GM10248 (cell line): ENCODE measurements at regions not wholly inside any gene's neighbourhood (a gene's known extent, or its start where the extent isn't known, plus 50 kb on each side); places are given as distances from the start of the nearest gene placed in this dataset.

ENCODE experiments used
- CTCF ChIA-PET: fragments of 300-600 bp; sonication (Branson Sonifier 250); formaldehyde crosslinking; extraction: SDS; loops from one replicate; lab custom pipeline; 2021; ENCODE audit warnings: antibody characterized with exemption; lab: Yijun Ruan, JAX
- POLR2A ChIA-PET: fragments of 350-650 bp; sonication (Branson Sonifier 250); formaldehyde crosslinking; extraction: SDS; loops from one replicate; lab custom pipeline; 2020; ENCODE audit warnings: antibody characterized with exemption; lab: Yijun Ruan, JAX
- DNase-seq: peaks from one replicate; pipeline ENCODE4 v3.0.0; 2012; ENCODE audit errors: extremely low spot score
- TF ChIP-seq, protein P1 (sequence below): IDR thresholded peaks from 2 replicates; pipeline ENCODE4 v1.5.1; 2012; ENCODE audit warnings: mild to moderate bottlenecking, low read depth; ENCODE audit errors: extremely low read depth, missing control alignments, control extremely low read depth

DNA sequence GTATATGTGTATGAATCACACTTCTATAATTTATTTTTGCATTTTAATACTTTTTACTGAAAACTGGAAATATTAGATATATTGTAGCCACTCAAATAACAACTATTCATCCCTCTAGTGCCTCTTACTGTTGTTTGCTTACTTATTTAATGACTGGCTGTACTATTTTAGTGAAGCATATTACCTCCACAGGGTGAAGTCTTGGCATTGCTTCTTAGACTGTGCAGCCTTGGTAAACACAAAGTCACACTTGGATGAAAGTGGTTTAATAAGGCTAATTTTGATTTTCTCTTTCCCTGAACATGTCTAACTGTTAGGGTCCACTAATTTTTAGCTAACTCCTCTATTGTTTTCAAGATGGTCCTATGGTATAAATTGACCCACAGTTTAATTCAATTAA is 1043.2 kb upstream of the ADGRB3 start:
- ChIA-PET CTCF (interaction anchor here (0.7 to 0.9 kb wide), 2 partner anchors 10 to 15 kb away, joined by 3 to 4 read pairs; no protein-coding TSS in a partner anchor), POLR2A (no interaction called here)
- DNase-seq: no peak
- TF ChIP-seq, protein P1, sequence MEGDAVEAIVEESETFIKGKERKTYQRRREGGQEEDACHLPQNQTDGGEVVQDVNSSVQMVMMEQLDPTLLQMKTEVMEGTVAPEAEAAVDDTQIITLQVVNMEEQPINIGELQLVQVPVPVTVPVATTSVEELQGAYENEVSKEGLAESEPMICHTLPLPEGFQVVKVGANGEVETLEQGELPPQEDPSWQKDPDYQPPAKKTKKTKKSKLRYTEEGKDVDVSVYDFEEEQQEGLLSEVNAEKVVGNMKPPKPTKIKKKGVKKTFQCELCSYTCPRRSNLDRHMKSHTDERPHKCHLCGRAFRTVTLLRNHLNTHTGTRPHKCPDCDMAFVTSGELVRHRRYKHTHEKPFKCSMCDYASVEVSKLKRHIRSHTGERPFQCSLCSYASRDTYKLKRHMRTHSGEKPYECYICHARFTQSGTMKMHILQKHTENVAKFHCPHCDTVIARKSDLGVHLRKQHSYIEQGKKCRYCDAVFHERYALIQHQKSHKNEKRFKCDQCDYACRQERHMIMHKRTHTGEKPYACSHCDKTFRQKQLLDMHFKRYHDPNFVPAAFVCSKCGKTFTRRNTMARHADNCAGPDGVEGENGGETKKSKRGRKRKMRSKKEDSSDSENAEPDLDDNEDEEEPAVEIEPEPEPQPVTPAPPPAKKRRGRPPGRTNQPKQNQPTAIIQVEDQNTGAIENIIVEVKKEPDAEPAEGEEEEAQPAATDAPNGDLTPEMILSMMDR: no peak

DNA sequence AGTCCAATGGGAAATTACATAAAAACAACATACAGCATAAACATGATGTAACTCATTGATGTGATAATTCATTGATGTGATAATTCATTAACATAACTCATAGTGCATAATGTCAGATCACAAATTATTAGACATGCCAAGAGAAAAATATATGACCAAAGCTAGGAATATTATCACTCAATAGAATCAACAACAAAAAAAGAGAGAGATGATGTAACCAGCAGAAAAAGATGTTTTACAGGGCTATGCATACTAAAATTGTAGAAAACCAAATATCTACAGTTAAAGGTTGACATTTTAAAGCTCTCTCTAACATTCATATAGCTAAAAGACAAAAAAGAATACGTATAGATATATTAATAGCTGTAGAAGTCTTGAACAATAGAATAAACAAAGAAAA is 1067.2 kb upstream of the ADGRB3 start:
- no peak for DNase-seq
- TF ChIP-seq, protein P1: no peak
- ChIA-PET CTCF (no interaction called here), POLR2A (no interaction called here)

DNA sequence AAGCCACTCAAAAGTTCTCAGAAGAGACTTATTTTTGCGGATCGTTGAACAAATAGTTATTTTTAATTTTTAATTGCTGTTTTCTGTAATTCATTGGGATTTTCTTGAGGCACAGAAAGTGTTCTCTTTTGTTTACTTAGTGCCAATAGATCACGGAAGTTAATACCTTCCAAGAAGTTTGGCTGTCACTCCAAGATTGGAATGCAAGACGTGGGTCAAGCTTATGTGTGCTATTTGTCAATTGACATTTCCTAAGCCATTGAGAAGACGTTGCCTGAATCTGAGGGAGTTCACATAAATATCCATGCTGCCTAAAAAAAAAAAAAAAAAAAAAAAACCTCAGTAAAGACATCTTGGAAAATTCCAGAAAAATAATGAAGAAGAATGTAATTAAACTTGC is 1071.4 kb upstream of the ADGRB3 start:
- TF ChIP-seq, protein P1: no peak
- DNase-seq: no peak
- ChIA-PET CTCF (no interaction called here), POLR2A (no interaction called here)

DNA sequence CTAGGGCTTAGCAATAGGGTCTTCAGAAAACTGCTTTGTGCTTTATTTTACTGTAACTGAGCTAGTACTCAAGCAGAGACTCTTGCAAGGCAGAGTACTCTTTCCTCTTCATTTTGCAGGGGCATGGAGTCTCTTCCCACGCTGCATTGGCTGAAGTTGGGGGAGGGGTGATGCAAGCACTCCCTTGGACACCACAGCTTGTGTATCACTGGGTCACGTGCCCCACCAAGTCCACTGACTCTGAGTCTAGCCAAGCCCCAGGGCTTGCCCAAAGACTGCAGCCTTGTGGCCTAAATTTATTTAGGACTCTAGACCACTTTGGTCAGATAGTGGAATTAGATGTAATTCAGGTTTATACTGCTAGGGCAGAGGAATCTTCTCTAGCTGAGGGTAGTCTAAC is 1075.0 kb upstream of the ADGRB3 start:
- POLR2A ChIA-PET: no interaction called here
- CTCF ChIA-PET: no interaction called here
- no peak for DNase-seq
- TF ChIP-seq, protein P1: no peak

DNA sequence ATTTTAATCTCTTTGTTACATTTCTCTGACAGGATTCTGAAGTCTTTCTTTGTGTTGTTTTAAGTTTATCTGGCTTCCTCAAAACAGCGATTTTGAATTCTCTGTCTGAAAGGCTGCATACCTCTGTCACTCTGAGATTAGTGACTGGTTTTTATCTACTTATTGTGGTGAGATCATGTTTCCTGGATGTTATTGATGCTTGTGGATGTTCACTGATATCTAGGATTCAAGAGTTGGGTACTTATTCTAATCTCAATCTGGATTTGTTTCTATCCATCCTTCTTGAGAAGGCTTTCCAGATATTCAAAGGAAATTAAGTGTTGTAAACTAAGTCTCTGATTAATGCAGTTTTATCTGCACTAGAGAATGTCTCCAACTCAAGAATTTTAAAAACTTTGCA is 1076.1 kb upstream of the ADGRB3 start:
- POLR2A ChIA-PET: no interaction called here
- DNase-seq: no peak
- CTCF ChIA-PET: no interaction called here
- TF ChIP-seq, protein P1: no peak

DNA sequence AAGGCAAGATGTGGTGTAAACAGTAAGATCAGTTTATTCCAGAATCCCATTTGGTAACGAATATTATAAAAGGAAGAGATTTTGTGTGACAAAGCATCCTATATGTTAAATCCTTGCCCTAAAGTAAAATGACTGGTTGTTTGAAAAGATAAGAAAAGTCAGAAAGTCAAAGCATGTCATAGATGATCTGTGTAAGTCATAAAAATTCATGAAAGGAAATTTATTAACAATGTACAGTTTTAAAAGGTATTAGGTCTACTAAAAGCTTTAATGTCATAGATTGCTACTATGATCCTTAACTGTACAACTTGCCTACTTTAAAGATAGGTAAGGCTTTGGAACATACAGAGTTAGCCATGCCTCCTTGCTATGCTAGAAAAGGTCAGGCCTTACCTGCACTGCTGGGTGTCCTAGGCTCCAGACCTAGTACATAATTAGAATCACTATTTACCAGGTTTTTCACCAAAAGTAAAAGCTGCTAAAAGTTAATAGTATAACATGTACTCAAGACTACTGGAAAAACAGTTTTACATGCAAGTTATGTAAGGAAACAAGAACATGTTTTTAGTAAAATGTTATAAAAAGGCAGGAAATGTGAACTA is 1090.1 kb upstream of the ADGRB3 start:
- ChIA-PET CTCF (interaction anchor here (0.9 to 1.4 kb wide), 3 partner anchors 9 to 34 kb away, joined by 3 to 5 read pairs (median 4); no protein-coding TSS in a partner anchor), POLR2A (no interaction called here)
- no peak for DNase-seq
- TF ChIP-seq, protein P1: no peak
